B cell (primary cell): ENCODE measurements at regions not wholly inside any gene's neighbourhood (a gene's known extent, or its start where the extent isn't known, plus 50 kb on each side); places are given as distances from the start of the nearest gene placed in this dataset.

Experiments used
- ATAC-seq: fragments of 200-7000 bp; cut with Tn5 transposase; one replicate; pipeline ENCODE4 v1.10.0; 2021; ENCODE audit warnings: low read depth, mild to moderate bottlenecking, moderate number of reproducible peaks, moderate library complexity
- CTCF ChIA-PET: fragments of 350-600 bp; sonication (Branson Sonifier 250); formaldehyde crosslinking; loops from one replicate; lab custom pipeline; 2021; ENCODE audit warnings: antibody characterized with exemption, inconsistent platforms; lab: Charles Lee
- POLR2A ChIA-PET: fragments of 350-600 bp; sonication (Branson Sonifier 250); formaldehyde crosslinking; loops from one replicate; lab custom pipeline; 2021; ENCODE audit warnings: antibody characterized with exemption; lab: Charles Lee
- DNase-seq: peaks from one replicate; pipeline ENCODE4 v3.0.0; 2013
- H2AFZ ChIP-seq: 2 replicates; pipeline ENCODE4 v1.6.1; 2012; ENCODE audit warnings: mild to moderate bottlenecking, low read depth, low read length; ENCODE audit not compliant: insufficient read depth, poor library complexity, severe bottlenecking
- H3K27ac ChIP-seq, 2 donors: 1 replicate in 1 of 2; 2 replicates in 1 of 2; pipeline ENCODE4 v1.5.1; 2012 to 2013; ENCODE audit warnings: low read length in 2 of 2, mild to moderate bottlenecking in 2 of 2, moderate library complexity in 1 of 2
- H3K27me3 ChIP-seq, 4 experiments: fragments of 200-600 bp in 1 of 4; sonication (generic) in 1 of 4; replicated peaks in 1 of 4; 1 replicate in 2 of 4; 2 replicates in 2 of 4; pipeline versions ENCODE4 v1.6.1 to v1.7.0; 2013 to 2016; ENCODE audit warnings: low read length in 3 of 4, mild to moderate bottlenecking in 2 of 4, mixed read lengths in 1 of 4, moderate library complexity in 1 of 4; ENCODE audit not compliant: insufficient read depth in 4 of 4, control insufficient read depth in 3 of 4; ENCODE audit errors: control extremely low read depth in 1 of 4
- H3K36me3 ChIP-seq, 2 experiments: replicated peaks in 1 of 2; 1 replicate in 1 of 2; 2 replicates in 1 of 2; pipeline versions ENCODE4 v1.6.1 to v1.7.1; 2013; ENCODE audit warnings: low read length in 1 of 2; ENCODE audit not compliant: insufficient read depth in 2 of 2, control insufficient read depth in 1 of 2; ENCODE audit errors: control extremely low read depth in 1 of 2, extremely low read depth in 1 of 2
- H3K4me1 ChIP-seq, 2 donors: fragments of 200-600 bp in 1 of 2; sonication (generic) in 1 of 2; 1 replicate in 1 of 2; 2 replicates in 1 of 2; pipeline versions ENCODE4 v1.5.1 to v1.6.1; 2013 to 2017; ENCODE audit warnings: low read length in 2 of 2; ENCODE audit not compliant: control insufficient read depth in 2 of 2, insufficient read depth in 2 of 2
- H3K4me2 ChIP-seq: replicated peaks from 2 replicates; pipeline ENCODE3; 2012; ENCODE audit warnings: mild to moderate bottlenecking, low read depth, low read length; ENCODE audit not compliant: poor library complexity, severe bottlenecking
- H3K4me3 ChIP-seq, 5 experiments: fragments of 200-600 bp in 1 of 5; sonication (generic) in 1 of 5; 1 replicate in 3 of 5; 2 replicates in 2 of 5; pipeline versions ENCODE4 v1.5.1 to v1.7.0; 2011 to 2016; ENCODE audit warnings: low read length in 4 of 5, mild to moderate bottlenecking in 4 of 5, low read depth in 2 of 5, control low read depth in 1 of 5, moderate library complexity in 1 of 5; ENCODE audit not compliant: insufficient read depth in 1 of 5; ENCODE audit errors: control extremely low read depth in 1 of 5, extremely low read depth in 1 of 5
- H3K79me2 ChIP-seq: fragments of 200-600 bp; sonication (generic); one replicate; pipeline ENCODE4 v1.6.0; 2016; ENCODE audit warnings: low read length; ENCODE audit not compliant: control insufficient read depth, insufficient read depth
- H3K9ac ChIP-seq: fragments of 200-600 bp; sonication (generic); 2 replicates; pipeline ENCODE4 v1.6.1; 2017; ENCODE audit warnings: mild to moderate bottlenecking, low read length, moderate library complexity
- H3K9me3 ChIP-seq, 3 donors: one replicate each; pipeline versions ENCODE4 v1.6.1 to v1.7.1; 2013; ENCODE audit warnings: low read length in 2 of 3; ENCODE audit not compliant: control insufficient read depth in 2 of 3, insufficient read depth in 1 of 3; ENCODE audit errors: control extremely low read depth in 1 of 3
- H4K20me1 ChIP-seq: 2 replicates; pipeline ENCODE4 v1.6.0; 2012; ENCODE audit warnings: mild to moderate bottlenecking, low read length; ENCODE audit not compliant: insufficient read depth, control insufficient read depth, poor library complexity, severe bottlenecking
- H3K27ac Mint-ChIP-seq: one replicate; pipeline ENCODE4 v1.8.0; 2021; ENCODE audit warnings: mixed read lengths
- H3K27me3 Mint-ChIP-seq: one replicate; pipeline ENCODE4 v1.8.0; 2021; ENCODE audit warnings: mixed read lengths
- H3K4me1 Mint-ChIP-seq: one replicate; pipeline ENCODE4 v1.8.0; 2021; ENCODE audit warnings: mixed read lengths
- H3K4me3 Mint-ChIP-seq: one replicate; pipeline ENCODE4 v1.8.0; 2021; ENCODE audit warnings: mixed read lengths
- H3K9me3 Mint-ChIP-seq: one replicate; pipeline ENCODE4 v1.8.0; 2022; ENCODE audit warnings: mixed read lengths; ENCODE audit not compliant: insufficient read depth
- CTCF ChIP-seq: fragments of 200-600 bp; IDR thresholded peaks from one replicate; pipeline ENCODE4 v1.8.0; 2022; ENCODE audit warnings: antibody characterized with exemption, mild to moderate bottlenecking
- EZH2 ChIP-seq: IDR thresholded peaks from 2 replicates; pipeline ENCODE4 v1.6.1; 2012; ENCODE audit warnings: borderline replicate concordance, low read depth, mild to moderate bottlenecking, moderate library complexity, low read length; ENCODE audit not compliant: insufficient read depth, poor library complexity, severe bottlenecking
- WGBS: methylation state at CpG from one replicate; pipeline ENCODE4 v1.1.5; 2013; ENCODE audit warnings: missing lambda C conversion rate; ENCODE audit not compliant: insufficient coverage; 5-methylcytosine and 5-hydroxymethylcytosine counted together
- intact Hi-C: fragments of 100-400 bp; cut with micrococcal nuclease; formaldehyde crosslinking; loops from one replicate; pipeline ENCODE4 v1.10.0; 2022

DNA sequence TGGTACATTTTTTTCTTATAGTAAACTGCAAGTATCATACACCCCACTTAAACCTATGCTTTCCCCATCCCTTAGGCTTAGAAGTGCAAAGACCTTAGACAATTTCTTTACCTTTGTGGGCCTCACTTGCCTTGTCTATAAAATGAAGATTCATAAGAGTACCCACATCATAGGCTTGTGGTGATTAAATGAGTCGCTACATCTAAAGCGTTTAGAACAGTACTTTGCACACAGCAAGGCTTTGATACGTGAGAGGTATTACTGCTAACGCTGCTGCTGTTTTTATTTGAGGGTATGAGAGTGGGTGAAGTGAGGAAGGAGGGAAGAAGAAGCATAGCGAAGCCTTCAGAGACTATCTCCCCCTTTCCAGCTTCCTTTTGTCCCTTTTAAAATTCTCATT is 87.8 kb upstream of the RPS6KA3 start:
- Mint-ChIP-seq H3K4me1 (no peaks in the 10 kb centered on the region), H3K27ac (no peak overlapping the region), H3K27me3 (no peaks in the 10 kb centered on the region), H3K9me3 (no peaks in the 10 kb centered on the region), H3K4me3 (no peak overlapping the region)
- ChIA-PET POLR2A (no interaction called here), CTCF (no interaction called here)
- no peak for ATAC-seq
- Histone ChIP-seq H3K27me3 (no peaks in the 10 kb centered on the region), H4K20me1 (no peaks in the 10 kb centered on the region), H3K36me3 (no peaks in the 10 kb centered on the region), H3K4me2 (no peak overlapping the region), H3K4me1 (no peaks in the 10 kb centered on the region), H2AFZ (no peak overlapping the region), H3K9ac (no peak overlapping the region), H3K27ac (no peak overlapping the region), H3K9me3 (no peaks in the 10 kb centered on the region), H3K4me3 (no peak overlapping the region), H3K79me2 (no peaks in the 10 kb centered on the region)
- WGBS, result no CpG with 5 or more reads among the region's 5 CpGs
- TF ChIP-seq EZH2, result no peak
- intact Hi-C loops, result no loop called here
- no peak for DNase-seq

GRCh38 chrX:20352935-20353336 is 86.2 kb upstream of the RPS6KA3 start:
- DNase-seq (no peak), ATAC-seq (no peak)
- Histone ChIP-seq H3K9ac (no peak overlapping the region), H3K4me2 (no peak overlapping the region), H3K27ac (no peak overlapping the region), H4K20me1 (no peaks in the 10 kb centered on the region), H3K4me1 (no peaks in the 10 kb centered on the region), H2AFZ (no peak overlapping the region), H3K79me2 (no peaks in the 10 kb centered on the region), H3K4me3 (no peak overlapping the region), H3K36me3 (no peaks in the 10 kb centered on the region), H3K9me3 (no peaks in the 10 kb centered on the region), H3K27me3 (no peaks in the 10 kb centered on the region)
- no CpG with 5 or more reads among the region's 3 CpGs for WGBS
- TF ChIP-seq CTCF (no peak), EZH2 (no peak)
- H3K27ac Mint-ChIP-seq, result no peak overlapping the region
- ChIA-PET CTCF (no interaction called here), POLR2A (no interaction called here)
- no peaks in the 10 kb centered on the region for H3K9me3 Mint-ChIP-seq
- intact Hi-C loops, result no loop called here
- H3K27me3 Mint-ChIP-seq, result no peaks in the 10 kb centered on the region
- no peak overlapping the region for H3K4me3 Mint-ChIP-seq
- no peaks in the 10 kb centered on the region for H3K4me1 Mint-ChIP-seq
